ENCODE measurements at regions not wholly inside any gene's neighbourhood (a gene's known extent, or its start where the extent isn't known, plus 50 kb on each side); places are given as distances from the start of the nearest gene placed in this dataset.

- TF ChIP-seq CTCF (conservative IDR thresholded peaks at IDR 0.05; ENCODE audit: low read length) (no peak), EZH2phosphoT487 (IDR thresholded peaks at IDR 0.05; ENCODE audit: borderline replicate concordance) (no peak)
Measured at GRCh38 chr6:154682633-154683125, 50.5 kb upstream of the SCAF8 start.
